Ecto neural progenitor cell (in vitro differentiated cells): ENCODE measurements at regions not wholly inside any gene's neighbourhood (a gene's known extent, or its start where the extent isn't known, plus 50 kb on each side); places are given as distances from the start of the nearest gene placed in this dataset.
"Not testable (repeated sequence)": the region's sequence is repeated elsewhere in the genome, so short reads cannot be mapped to it uniquely, and the experiment has no call there.

Experiments used
- DNase-seq: peaks from one replicate; pipeline ENCODE4 v3.0.0-alpha.2; 2018; ENCODE audit warnings: low spot score

DNA sequence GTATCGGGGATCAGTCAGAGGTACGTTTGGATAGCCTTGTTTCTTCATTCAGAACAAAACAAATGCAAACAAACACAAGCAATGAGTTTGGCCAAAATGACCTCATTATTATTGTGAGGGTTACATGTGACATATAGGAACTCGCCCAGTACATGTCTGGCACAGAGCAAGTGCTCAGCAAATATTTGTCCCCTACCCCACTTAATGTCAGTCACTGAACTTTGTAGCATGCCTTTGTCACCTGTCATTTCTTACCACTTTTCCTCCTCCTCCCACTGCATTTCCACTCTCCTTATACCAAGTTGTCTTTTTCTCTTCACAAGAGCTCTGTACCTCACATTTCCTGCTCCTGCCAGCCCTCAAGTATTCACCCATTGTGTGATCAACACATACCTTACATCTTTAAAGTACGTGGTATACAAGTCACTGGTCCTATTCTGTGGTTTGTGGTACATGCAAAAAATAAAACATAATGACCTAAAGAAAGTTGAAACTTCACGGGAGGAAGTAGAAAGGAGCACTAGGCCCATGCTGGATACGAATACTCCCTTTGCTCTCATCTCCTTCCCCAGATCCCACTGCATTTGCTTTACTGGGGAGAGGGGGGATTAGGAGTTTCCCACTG lies 236.0 kb downstream of the INHBA start:
- DNase-seq: no peak

- DNase-seq: no peak
Measured at GRCh38 chr7:41465571-41465970, 237.3 kb downstream of the INHBA start.

DNA sequence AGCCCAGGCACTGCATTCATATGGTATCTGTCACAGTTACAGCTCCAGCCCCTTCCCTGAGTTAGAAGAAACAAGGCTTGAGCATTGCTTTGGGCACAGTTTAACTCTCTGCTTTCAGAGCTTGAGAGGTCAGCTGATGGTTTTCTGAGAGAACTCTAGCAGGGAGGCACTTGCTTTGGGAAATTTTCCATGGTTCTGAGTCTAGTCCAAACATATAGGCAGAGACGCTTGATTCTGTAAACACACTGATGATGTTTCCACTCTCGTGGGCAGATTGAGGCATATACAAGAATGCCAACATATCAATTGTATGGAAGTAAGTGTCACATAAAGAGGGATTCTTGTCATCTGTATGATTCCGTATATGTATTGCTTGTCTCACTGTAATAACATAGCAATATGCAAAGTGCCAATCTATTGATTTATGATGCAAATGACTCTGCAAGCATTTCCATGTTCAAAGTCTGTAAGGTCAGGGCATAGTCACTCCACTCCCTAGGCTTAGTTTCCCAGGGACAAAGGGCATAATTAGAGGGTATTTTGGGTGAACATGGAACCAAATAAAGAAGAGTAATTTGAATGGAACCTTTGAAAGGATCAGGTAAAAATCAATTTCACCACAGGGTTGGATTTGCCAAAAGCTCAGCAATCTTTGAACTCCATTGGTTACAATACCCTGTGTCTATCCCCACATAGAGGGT lies 239.0 kb downstream of the INHBA start:
- no peak for DNase-seq

DNA sequence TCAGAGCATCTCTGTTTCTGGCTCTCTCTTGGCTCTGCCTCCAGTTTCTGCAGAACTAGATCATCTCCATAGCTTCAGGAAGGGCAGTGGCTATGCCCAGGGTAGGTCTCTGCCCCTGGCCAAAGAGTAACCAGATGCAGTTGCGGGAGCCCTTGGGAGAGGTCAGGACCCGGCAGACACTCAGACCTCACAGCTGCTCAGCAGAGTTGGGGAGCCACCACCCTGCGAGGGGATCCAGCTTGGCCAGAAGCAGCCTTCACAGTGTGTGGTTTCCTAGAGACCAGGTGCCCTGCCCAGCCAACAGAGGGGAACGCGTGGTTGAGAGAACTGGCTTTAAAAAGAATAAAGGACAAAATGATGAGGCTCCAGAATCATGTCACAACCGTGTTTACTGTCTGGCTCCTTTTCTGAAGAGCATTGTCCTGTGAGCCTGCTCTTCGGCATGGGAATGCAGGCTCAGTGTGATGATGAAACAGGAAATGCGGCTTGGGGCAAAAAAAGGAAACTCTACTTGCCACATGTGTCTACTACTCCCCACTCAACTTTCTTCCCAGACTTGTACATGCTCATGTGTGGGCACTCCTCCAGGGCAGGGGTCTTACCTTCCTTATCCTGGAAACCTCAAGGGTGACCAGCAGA lies 243.1 kb downstream of the INHBA start:
- DNase-seq: no peak

GRCh38 chr7:41459183-41459582 lies 243.7 kb downstream of the INHBA start:
- DNase-seq: no peak

DNA sequence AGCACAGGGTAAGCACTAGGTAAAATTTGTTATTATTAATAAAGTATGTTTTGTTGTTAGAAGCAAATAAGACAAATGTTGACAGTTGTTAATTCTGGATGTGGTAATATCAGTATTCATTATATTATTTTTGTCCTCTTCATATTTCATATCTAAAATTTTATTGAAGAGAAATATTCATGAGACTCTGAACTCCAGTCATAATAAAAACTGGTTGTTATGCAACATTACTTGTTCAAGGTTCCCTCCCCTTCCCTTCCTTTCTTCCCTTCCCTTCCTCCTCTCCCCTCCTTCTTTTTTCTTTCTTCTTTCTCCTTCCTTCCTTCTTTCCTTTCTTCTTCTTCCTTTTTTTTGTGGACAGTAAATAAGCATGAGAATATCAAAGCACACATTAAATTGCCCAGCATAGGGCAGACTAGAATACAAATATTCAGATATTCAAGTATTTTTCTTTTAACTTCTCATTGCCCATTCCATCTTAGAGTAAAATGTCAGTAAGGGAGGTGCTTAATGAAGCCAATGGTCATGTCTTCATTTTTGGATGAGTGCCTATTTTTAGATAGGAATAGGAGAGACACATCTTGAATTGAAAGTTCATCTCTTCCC lies 245.0 kb downstream of the INHBA start:
- DNase-seq: no peak

DNA sequence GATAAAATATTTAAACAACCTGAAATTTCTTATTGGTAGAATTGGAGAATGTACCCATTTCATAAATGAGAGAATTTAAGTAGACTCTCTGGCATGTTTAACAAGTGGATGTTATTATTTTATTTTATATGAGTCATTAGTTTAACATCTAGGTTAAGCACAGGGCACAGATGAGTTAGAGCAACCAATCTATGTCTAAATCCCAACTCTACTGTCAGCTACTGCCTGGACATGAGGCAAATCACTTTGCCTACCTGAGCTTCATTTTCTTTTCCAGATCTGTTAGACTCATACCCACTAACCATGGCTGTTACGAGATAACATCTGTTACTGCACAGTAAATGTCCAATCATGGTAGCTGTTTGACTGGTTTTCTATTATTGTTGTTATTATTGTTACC lies 251.1 kb downstream of the INHBA start:
- no peak for DNase-seq

GRCh38 chr7:41449694-41450093 lies 253.2 kb downstream of the INHBA start:
- DNase-seq: no peak

- DNase-seq: no peak
Measured at GRCh38 chr7:41449286-41449685, 253.6 kb downstream of the INHBA start.

DNA sequence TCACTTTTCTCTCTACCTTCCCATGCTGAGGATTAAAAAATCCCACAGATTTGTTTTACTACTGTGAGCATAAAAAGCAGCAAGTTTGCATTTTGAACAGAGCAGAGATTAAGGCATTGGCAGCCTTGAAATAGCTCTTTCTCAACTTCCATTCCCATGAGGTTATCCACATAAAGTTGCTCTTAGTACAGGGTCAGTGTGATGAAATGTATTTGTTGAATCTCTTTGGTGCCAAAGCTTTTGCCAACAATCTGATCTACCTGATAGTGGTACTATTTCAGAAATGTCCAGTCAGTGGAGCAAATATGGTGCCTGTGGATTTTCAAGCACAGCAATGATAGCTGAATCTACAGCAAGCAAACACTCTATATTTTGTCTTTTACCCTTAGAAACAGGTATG lies 254.8 kb downstream of the INHBA start:
- DNase-seq: no peak

- no peak for DNase-seq
Measured at GRCh38 chr7:41447450-41448042, 255.3 kb downstream of the INHBA start.

DNA sequence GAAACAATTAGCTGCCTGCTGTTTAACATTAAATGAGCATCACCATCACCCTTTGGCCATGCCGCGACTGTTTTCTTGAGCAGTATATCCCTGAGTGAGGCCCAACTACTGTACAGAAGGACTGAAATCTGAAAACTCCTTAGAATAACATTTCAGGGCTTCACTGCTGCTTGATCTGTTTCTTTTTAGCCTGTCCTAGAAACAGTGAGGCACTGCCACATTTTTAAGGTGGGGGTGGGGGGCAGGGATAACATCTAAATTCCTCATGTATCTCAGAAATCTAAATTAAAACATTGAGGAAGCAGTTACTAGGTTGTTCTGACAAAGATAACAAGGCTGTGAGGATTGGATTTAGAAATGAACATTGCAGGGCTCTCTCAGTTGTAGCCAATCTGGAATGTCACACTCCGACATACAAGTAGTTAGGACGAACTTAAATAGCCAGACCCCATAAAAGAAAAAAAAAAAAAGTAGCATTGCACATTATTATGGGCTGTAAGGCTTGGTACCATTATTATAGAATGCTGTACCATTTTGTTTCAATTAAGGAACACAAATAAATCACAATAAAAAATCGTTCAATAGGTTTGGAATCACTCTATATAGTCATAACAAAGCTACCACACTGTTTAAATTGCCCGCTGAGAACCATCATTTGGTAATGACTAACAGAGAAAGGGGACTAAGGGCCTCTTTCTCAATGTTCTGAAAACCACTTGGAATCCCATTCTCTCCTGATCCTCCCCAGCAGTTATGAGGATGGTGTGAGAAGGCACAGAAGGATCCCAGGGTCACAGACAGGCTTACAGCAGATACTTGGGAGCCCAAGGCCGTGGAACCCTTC lies 256.1 kb downstream of the INHBA start:
- DNase-seq: no peak

DNA sequence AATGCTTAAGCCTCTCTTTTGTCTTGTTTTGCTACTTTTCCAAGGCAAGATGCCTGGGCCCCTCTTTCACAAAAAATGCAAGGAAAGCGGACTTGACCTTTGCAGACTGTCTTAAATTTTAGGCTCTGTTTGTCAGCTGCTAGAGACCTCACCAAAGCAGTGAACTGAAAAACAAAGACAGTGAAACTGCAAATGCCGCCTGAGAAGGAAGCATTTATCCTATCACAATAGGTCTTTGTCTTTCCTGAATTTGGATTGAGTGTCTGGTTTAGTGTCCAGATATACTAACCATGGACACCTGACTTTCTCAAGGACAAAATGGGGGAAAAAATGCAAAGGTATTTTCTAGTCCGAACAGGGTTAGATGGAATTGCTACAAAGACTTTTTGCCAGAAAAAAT lies 256.9 kb downstream of the INHBA start:
- no peak for DNase-seq

DNA sequence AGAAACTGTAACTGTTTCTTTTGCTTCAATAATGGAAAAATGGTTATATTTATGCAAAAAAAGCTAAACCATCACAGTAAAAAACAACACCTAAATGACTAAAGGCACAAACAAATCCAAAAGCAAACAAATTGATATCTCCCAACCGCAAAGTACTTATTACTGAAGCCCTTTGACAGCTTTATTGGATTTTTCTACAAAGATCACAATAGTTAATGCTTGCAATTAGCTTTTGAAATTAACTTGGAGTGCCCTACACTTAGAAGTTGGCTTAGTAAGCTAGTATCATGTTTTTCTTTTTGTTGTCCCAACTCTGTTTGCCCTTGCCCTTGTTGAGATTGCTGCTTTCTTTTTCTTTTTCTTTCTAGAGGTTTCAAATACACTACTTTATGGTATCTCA lies 257.5 kb downstream of the INHBA start:
- no peak for DNase-seq

- no peak for DNase-seq
Measured at GRCh38 chr7:41439515-41439879, 263.4 kb downstream of the INHBA start.

- no peak for DNase-seq
Measured at GRCh38 chr7:41438705-41439514, 264.0 kb downstream of the INHBA start.

DNA sequence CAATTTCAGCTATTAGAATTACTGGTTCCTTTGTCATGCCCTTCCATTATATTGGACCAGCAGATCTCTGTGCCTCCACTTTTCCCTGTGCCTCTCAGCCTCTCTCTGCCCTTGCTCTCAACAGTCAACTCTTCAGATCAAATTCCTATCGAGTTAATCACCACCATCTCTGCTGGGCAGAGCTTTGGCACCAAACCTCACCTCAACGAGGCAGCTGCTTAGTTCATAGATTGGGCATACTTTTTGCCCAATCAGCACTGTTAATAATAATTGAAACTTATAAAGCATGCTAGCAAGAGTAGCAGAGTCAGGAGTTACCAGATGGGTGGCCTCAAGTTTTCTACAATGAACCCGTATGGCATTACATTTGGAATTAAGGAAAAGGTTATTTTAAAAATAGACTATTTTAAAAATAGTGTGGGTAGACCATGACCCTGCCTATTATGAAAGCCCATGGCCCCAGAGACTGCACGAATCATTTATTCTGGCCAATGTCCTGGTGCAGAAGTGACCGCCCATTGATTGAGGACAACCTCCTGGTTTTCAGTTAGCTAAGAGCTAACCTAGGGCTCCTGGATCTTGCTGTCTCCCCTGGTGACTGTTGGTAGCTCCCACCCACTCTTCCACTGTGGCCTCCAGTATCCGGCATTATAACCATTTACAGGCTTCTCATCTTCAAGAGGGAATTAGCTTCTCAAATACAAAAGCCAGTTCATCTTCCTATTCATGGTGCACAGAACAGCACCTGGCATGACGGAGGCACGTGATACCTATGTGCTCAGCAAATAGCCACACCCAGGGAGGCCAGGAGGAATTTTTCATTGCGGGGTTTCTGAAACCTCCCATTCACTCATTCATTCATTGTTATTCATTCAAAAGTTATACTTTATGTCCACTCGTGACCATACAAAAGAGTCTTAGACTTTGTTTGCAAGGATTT lies 265.4 kb downstream of the INHBA start:
- DNase-seq: no peak

GRCh38 chr7:41436139-41436538 lies 266.8 kb downstream of the INHBA start:
- no peak for DNase-seq

- not testable (repeated sequence) for DNase-seq
Measured at GRCh38 chr7:41435020-41435419, 267.9 kb downstream of the INHBA start.

GRCh38 chr7:41431671-41432070 lies 271.2 kb downstream of the INHBA start:
- no peak for DNase-seq
